Peyer's patch (tissue), 4 donors: ENCODE measurements at regions not wholly inside any gene's neighbourhood (a gene's known extent, or its start where the extent isn't known, plus 50 kb on each side); places are given as distances from the start of the nearest gene placed in this dataset.

Experiments used
- DNase-seq, 3 donors: peaks; one replicate each; pipeline ENCODE4 v3.0.0-alpha.2; 2017 to 2019
- H3K27ac ChIP-seq, 4 donors: fragments of 200-600 bp; sonication (generic); one replicate each; pipeline ENCODE4 v1.5.1; 2016 to 2019
- H3K27me3 ChIP-seq, 2 donors: fragments of 200-600 bp; sonication (generic); one replicate each; pipeline ENCODE4 v1.5.1; 2019
- H3K36me3 ChIP-seq, 3 donors: fragments of 200-600 bp; sonication (generic); one replicate each; pipeline ENCODE4 v1.5.1; 2016 to 2019
- H3K4me1 ChIP-seq, 4 donors: fragments of 200-600 bp; sonication (generic); one replicate each; pipeline ENCODE4 v1.5.1; 2016 to 2019
- H3K4me3 ChIP-seq, 4 donors: fragments of 200-600 bp; sonication (generic); 1 replicate in 3 of 4; 2 replicates in 1 of 4; pipeline ENCODE4 v1.5.1; 2016 to 2019; ENCODE audit warnings: mild to moderate bottlenecking in 1 of 4
- H3K9me3 ChIP-seq, 4 donors: fragments of 200-600 bp; sonication (generic); one replicate each; pipeline ENCODE4 v1.5.1; 2016 to 2019; ENCODE audit warnings: mild to moderate bottlenecking in 1 of 4
- CTCF ChIP-seq, 6 experiments: fragments of 450-650 bp in 4 of 6; fragments of 200-600 bp in 2 of 6; sonication (generic) in 1 of 6; IDR thresholded peaks; one replicate each; pipeline ENCODE4 v1.5.1; 2017 to 2019; ENCODE audit warnings: antibody characterized with exemption in 6 of 6, mild to moderate bottlenecking in 3 of 6, moderate library complexity in 1 of 6
- POLR2A ChIP-seq, 2 donors: fragments of 450-650 bp; IDR thresholded peaks; one replicate each; pipeline ENCODE4 v1.5.1; 2017; ENCODE audit warnings: antibody characterized with exemption in 2 of 2, mild to moderate bottlenecking in 2 of 2, moderate library complexity in 2 of 2

- no peaks in the 10 kb centered on the region for H3K36me3 ChIP-seq
- DNase-seq: no peak
- peaks cover 0 to 3% (median 0%) of the 10 kb centered on the region in 4 donors for H3K9me3 ChIP-seq
- no peaks in the 10 kb centered on the region for H3K27me3 ChIP-seq
- no peak overlapping the region for H3K4me3 ChIP-seq
- no peak for TF ChIP-seq CTCF (IDR thresholded peaks at IDR 0.05)
- TF ChIP-seq POLR2A (IDR thresholded peaks at IDR 0.05): no peak
- H3K27ac ChIP-seq: no peak overlapping the region
- no peaks in the 10 kb centered on the region for H3K4me1 ChIP-seq
Observed at GRCh38 chr12:58656254-58657009, 263.9 kb downstream of the LRIG3 start.

DNA sequence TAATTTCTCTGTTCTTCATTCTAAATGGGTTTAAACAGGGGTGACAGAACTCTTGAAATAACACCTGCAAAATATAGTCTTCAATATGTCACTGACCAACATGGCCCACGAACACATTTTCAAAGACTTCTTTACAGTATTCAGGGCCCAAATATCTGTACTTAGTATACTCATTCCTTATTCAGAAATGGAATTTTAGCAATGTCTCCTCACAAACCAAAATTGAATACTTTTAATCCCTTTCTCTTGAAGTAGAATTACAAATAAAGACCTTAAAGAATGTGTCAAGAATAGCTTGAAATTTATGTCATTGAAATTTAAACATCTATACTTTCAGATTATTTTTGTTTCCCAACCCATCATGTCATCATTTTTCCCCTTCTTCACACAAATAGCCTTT is 263.1 kb downstream of the LRIG3 start:
- H3K9me3 ChIP-seq: peaks cover 0 to 3% (median 0%) of the 10 kb centered on the region in 4 donors
- no peaks in the 10 kb centered on the region for H3K27me3 ChIP-seq
- H3K4me1 ChIP-seq: no peaks in the 10 kb centered on the region
- no peak overlapping the region for H3K4me3 ChIP-seq
- H3K27ac ChIP-seq: no peak overlapping the region
- no peaks in the 10 kb centered on the region for H3K36me3 ChIP-seq
- no peak for DNase-seq
- TF ChIP-seq CTCF (IDR thresholded peaks at IDR 0.05): no peak
- no peak for TF ChIP-seq POLR2A (IDR thresholded peaks at IDR 0.05)

- Histone ChIP-seq H3K9me3 (no peaks in the 10 kb centered on the region), H3K4me1 (no peaks in the 10 kb centered on the region), H3K4me3 (no peak overlapping the region), H3K27ac (no peak overlapping the region), H3K36me3 (no peaks in the 10 kb centered on the region), H3K27me3 (no peaks in the 10 kb centered on the region)
- DNase-seq: no peak
- TF ChIP-seq CTCF (IDR thresholded peaks at IDR 0.05): no peak
Observed at GRCh38 chr12:58665375-58665774, 254.9 kb downstream of the LRIG3 start.

GRCh38 chr12:58668233-58668632 is 252.1 kb downstream of the LRIG3 start:
- Histone ChIP-seq H3K4me1 (no peaks in the 10 kb centered on the region), H3K4me3 (no peak overlapping the region), H3K27ac (no peak overlapping the region), H3K9me3 (no peaks in the 10 kb centered on the region), H3K27me3 (no peaks in the 10 kb centered on the region), H3K36me3 (no peaks in the 10 kb centered on the region)
- DNase-seq: no peak
- TF ChIP-seq POLR2A (IDR thresholded peaks at IDR 0.05): no peak
- no peak for TF ChIP-seq CTCF (IDR thresholded peaks at IDR 0.05)

DNA sequence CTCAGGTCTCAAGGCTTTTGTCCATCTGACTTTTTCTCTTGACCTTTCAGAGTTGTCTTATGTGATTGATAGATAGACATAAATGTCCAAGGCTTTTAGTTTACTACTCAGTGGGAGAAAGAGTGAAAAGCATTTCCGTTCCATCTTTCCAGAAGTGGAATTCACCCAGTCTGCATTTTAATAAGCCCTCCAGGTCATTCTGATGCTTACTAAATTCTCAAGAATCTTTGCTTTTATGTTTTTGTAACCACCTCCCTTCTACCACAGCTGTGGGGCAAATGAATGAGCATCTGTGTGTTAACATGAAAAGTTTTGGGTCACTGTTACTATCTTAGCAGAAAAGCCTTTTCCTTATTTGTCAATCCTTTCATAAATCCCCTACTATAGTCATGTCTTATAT is 251.4 kb downstream of the LRIG3 start:
- no peak for DNase-seq
- Histone ChIP-seq H3K4me1 (no peaks in the 10 kb centered on the region), H3K36me3 (no peaks in the 10 kb centered on the region), H3K27me3 (no peaks in the 10 kb centered on the region), H3K27ac (no peak overlapping the region), H3K4me3 (no peak overlapping the region), H3K9me3 (no peaks in the 10 kb centered on the region)
- TF ChIP-seq POLR2A (IDR thresholded peaks at IDR 0.05): no peak
- TF ChIP-seq CTCF (IDR thresholded peaks at IDR 0.05): no peak

DNA sequence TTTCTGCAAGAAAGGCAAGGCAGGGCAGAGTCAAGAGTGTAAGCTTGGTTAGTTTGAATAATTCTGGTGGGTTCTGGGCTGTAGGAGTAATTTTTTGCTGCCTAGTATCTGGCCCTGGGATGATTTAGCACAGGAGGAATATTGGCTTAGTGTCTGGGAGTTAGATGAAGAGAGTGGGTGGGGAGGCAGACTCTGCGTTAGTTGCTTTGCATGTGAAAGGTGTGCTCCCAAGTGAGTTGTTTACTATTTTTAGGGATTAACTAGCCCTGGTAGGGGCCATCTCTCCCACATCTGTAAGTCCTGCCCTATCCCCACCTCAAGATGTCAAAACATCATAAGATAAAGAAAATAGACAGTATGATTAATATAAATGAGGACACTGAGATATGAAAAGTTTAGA is 249.7 kb downstream of the LRIG3 start:
- DNase-seq: no peak
- H3K4me1 ChIP-seq: no peaks in the 10 kb centered on the region
- H3K36me3 ChIP-seq: no peaks in the 10 kb centered on the region
- H3K9me3 ChIP-seq: no peaks in the 10 kb centered on the region
- no peak overlapping the region for H3K4me3 ChIP-seq
- H3K27me3 ChIP-seq: no peaks in the 10 kb centered on the region
- H3K27ac ChIP-seq: no peak overlapping the region
- TF ChIP-seq POLR2A (IDR thresholded peaks at IDR 0.05): no peak
- no peak for TF ChIP-seq CTCF (IDR thresholded peaks at IDR 0.05)
